HG02938 (cell line): ENCODE measurements at regions not wholly inside any gene's neighbourhood (a gene's known extent, or its start where the extent isn't known, plus 50 kb on each side); places are given as distances from the start of the nearest gene placed in this dataset.
A peak's percentile ranks its signal among the peaks of the same experiment; 100 is the strongest.

Experiments used
- ATAC-seq: cut with Tn5 transposase; IDR thresholded peaks from one replicate; pipeline ENCODE4 v1.9.1; 2021; ENCODE audit warnings: mild to moderate bottlenecking, moderate library complexity; ENCODE audit not compliant: unreplicated experiment

DNA sequence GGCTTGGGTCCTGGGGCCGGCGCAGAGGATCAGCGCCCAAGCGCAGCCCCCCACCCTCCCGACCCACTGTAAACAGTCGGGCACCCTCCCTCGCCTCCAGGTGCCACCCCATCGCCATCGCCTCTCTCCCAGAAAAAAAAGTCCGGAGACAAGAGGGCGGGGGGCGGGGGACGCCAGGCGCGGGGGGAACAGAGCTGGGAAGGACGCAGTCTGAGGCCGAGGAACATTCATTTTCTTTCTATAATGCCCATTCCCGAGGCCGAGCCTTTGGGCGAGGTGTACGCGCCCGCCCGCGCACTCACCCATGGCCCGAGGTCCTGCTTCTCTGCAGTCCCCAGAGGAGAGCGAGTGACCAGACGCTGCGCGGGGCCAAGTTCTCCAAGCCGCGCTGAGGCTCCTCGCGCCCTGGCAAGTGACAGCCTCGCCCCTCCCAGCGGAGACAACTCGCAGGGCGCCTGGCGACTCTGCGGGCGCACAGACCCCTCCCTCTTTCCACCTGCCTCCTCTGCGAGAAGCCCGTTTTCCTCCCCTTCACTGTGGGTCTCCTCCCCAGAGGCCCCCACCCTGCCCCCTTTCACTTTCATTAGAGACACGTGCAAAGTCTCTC lies 63.5 kb upstream of the WDR17 start:
- ATAC-seq: peak; percentile 80

- ATAC-seq: no peak
Observed at GRCh38 chr4:176005766-176006165, 59.9 kb upstream of the WDR17 start.

- no peak for ATAC-seq
Observed at GRCh38 chr4:176009254-176009653, 56.4 kb upstream of the WDR17 start.

DNA sequence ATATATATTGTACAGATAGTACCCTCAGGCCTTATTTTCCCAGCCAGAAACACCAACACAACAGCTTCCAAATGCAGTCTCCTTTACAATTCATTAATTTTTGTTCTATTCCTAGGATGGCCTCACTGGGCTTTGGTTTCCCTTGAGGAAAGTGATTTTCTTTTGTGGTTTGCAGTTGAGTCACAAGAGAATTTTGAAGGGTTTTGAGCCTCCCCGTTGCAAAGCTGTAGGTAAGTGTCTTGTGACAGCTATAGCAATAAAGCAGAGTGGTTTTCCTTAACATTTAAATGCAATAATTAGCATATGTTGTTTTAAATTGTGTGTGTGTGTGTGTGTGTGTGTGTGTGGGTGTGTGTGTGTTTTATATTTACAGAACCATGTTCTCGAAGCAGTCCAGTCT lies 54.1 kb upstream of the WDR17 start:
- ATAC-seq: no peak

GRCh38 chr4:176013476-176014247 lies 52.0 kb upstream of the WDR17 start:
- ATAC-seq: peak; percentile 97

DNA sequence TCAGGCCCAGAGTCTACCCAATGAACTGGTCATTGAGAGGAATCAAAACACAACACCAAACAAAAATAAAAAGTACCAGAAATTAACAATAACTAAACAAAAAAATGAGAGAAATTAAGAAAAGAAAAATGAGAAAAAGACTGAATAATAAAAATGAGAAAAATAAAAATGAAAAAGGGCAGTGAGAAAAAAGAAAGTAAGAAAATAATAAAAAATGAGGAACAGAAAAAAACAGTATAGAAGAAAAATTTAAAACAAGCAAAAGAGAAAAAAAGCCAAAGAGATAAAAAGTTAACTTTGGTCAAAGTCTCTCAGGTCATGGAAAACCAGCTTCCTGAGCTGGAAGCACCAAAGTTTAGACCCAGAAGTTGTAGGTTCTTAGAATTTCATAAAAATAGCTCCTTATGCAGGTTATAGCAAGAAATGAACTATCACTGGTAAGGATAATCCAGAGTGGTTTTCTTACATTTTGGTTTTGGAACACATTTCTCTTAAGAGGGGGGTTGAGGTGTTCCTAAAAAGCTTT lies 51.0 kb upstream of the WDR17 start:
- ATAC-seq: no peak
